NT2/D1 (cell line): ENCODE measurements at regions not wholly inside any gene's neighbourhood (a gene's known extent, or its start where the extent isn't known, plus 50 kb on each side); places are given as distances from the start of the nearest gene placed in this dataset.

Experiments
- SUZ12 ChIP-seq: IDR thresholded peaks from 2 replicates; pipeline ENCODE4 v1.6.1; 2011; ENCODE audit not compliant: insufficient read length, insufficient read depth; ENCODE audit errors: extremely low read depth
- YY1 ChIP-seq: IDR thresholded peaks from 2 replicates; pipeline ENCODE4 v1.6.1; 2011; ENCODE audit not compliant: insufficient read length, insufficient read depth
- ZNF274 ChIP-seq: IDR thresholded peaks from 2 replicates; pipeline ENCODE4 v1.6.1; 2011; ENCODE audit warnings: mild to moderate bottlenecking, low read depth, low read length

DNA sequence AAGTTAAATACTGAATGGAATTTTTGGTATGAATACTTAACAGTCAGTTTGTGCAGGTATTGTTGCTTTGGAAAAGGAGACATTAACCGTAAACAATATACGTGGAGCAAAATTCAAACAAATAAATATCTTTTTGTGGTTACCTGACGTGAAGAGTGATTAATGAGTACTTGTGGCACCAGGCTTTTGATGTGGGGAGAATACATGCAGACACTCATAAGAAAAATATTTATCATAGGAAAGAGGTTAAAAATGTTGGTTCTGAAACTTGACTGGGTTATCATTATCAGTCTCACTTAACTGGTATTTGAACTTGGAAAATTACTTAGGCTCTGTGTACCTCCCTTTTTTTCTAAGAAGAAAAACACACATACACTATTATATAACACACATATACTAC lies 136.4 kb upstream of the NDST4 start:
- TF ChIP-seq YY1 = no peak
- TF ChIP-seq SUZ12 = no peak
- no peak for TF ChIP-seq ZNF274
